B cell (primary cell): ENCODE measurements at regions not wholly inside any gene's neighbourhood (a gene's known extent, or its start where the extent isn't known, plus 50 kb on each side); places are given as distances from the start of the nearest gene placed in this dataset.

Experiments used
- ATAC-seq: fragments of 200-7000 bp; cut with Tn5 transposase; one replicate; pipeline ENCODE4 v1.10.0; 2021; ENCODE audit warnings: low read depth, mild to moderate bottlenecking, moderate number of reproducible peaks, moderate library complexity
- CTCF ChIA-PET: fragments of 350-600 bp; sonication (Branson Sonifier 250); formaldehyde crosslinking; loops from one replicate; lab custom pipeline; 2021; ENCODE audit warnings: antibody characterized with exemption, inconsistent platforms; lab: Charles Lee
- POLR2A ChIA-PET: fragments of 350-600 bp; sonication (Branson Sonifier 250); formaldehyde crosslinking; loops from one replicate; lab custom pipeline; 2021; ENCODE audit warnings: antibody characterized with exemption; lab: Charles Lee
- DNase-seq: peaks from one replicate; pipeline ENCODE4 v3.0.0; 2013
- H2AFZ ChIP-seq: 2 replicates; pipeline ENCODE4 v1.6.1; 2012; ENCODE audit warnings: mild to moderate bottlenecking, low read depth, low read length; ENCODE audit not compliant: insufficient read depth, poor library complexity, severe bottlenecking
- H3K27ac ChIP-seq, 2 donors: 1 replicate in 1 of 2; 2 replicates in 1 of 2; pipeline ENCODE4 v1.5.1; 2012 to 2013; ENCODE audit warnings: low read length in 2 of 2, mild to moderate bottlenecking in 2 of 2, moderate library complexity in 1 of 2
- H3K27me3 ChIP-seq, 4 experiments: fragments of 200-600 bp in 1 of 4; sonication (generic) in 1 of 4; replicated peaks in 1 of 4; 1 replicate in 2 of 4; 2 replicates in 2 of 4; pipeline versions ENCODE4 v1.6.1 to v1.7.0; 2013 to 2016; ENCODE audit warnings: low read length in 3 of 4, mild to moderate bottlenecking in 2 of 4, mixed read lengths in 1 of 4, moderate library complexity in 1 of 4; ENCODE audit not compliant: insufficient read depth in 4 of 4, control insufficient read depth in 3 of 4; ENCODE audit errors: control extremely low read depth in 1 of 4
- H3K36me3 ChIP-seq, 2 experiments: replicated peaks in 1 of 2; 1 replicate in 1 of 2; 2 replicates in 1 of 2; pipeline versions ENCODE4 v1.6.1 to v1.7.1; 2013; ENCODE audit warnings: low read length in 1 of 2; ENCODE audit not compliant: insufficient read depth in 2 of 2, control insufficient read depth in 1 of 2; ENCODE audit errors: control extremely low read depth in 1 of 2, extremely low read depth in 1 of 2
- H3K4me1 ChIP-seq, 2 donors: fragments of 200-600 bp in 1 of 2; sonication (generic) in 1 of 2; 1 replicate in 1 of 2; 2 replicates in 1 of 2; pipeline versions ENCODE4 v1.5.1 to v1.6.1; 2013 to 2017; ENCODE audit warnings: low read length in 2 of 2; ENCODE audit not compliant: control insufficient read depth in 2 of 2, insufficient read depth in 2 of 2
- H3K4me2 ChIP-seq: replicated peaks from 2 replicates; pipeline ENCODE3; 2012; ENCODE audit warnings: mild to moderate bottlenecking, low read depth, low read length; ENCODE audit not compliant: poor library complexity, severe bottlenecking
- H3K4me3 ChIP-seq, 5 experiments: fragments of 200-600 bp in 1 of 5; sonication (generic) in 1 of 5; 1 replicate in 3 of 5; 2 replicates in 2 of 5; pipeline versions ENCODE4 v1.5.1 to v1.7.0; 2011 to 2016; ENCODE audit warnings: low read length in 4 of 5, mild to moderate bottlenecking in 4 of 5, low read depth in 2 of 5, control low read depth in 1 of 5, moderate library complexity in 1 of 5; ENCODE audit not compliant: insufficient read depth in 1 of 5; ENCODE audit errors: control extremely low read depth in 1 of 5, extremely low read depth in 1 of 5
- H3K79me2 ChIP-seq: fragments of 200-600 bp; sonication (generic); one replicate; pipeline ENCODE4 v1.6.0; 2016; ENCODE audit warnings: low read length; ENCODE audit not compliant: control insufficient read depth, insufficient read depth
- H3K9ac ChIP-seq: fragments of 200-600 bp; sonication (generic); 2 replicates; pipeline ENCODE4 v1.6.1; 2017; ENCODE audit warnings: mild to moderate bottlenecking, low read length, moderate library complexity
- H3K9me3 ChIP-seq, 3 donors: one replicate each; pipeline versions ENCODE4 v1.6.1 to v1.7.1; 2013; ENCODE audit warnings: low read length in 2 of 3; ENCODE audit not compliant: control insufficient read depth in 2 of 3, insufficient read depth in 1 of 3; ENCODE audit errors: control extremely low read depth in 1 of 3
- H4K20me1 ChIP-seq: 2 replicates; pipeline ENCODE4 v1.6.0; 2012; ENCODE audit warnings: mild to moderate bottlenecking, low read length; ENCODE audit not compliant: insufficient read depth, control insufficient read depth, poor library complexity, severe bottlenecking
- H3K27ac Mint-ChIP-seq: one replicate; pipeline ENCODE4 v1.8.0; 2021; ENCODE audit warnings: mixed read lengths
- H3K27me3 Mint-ChIP-seq: one replicate; pipeline ENCODE4 v1.8.0; 2021; ENCODE audit warnings: mixed read lengths
- H3K4me1 Mint-ChIP-seq: one replicate; pipeline ENCODE4 v1.8.0; 2021; ENCODE audit warnings: mixed read lengths
- H3K4me3 Mint-ChIP-seq: one replicate; pipeline ENCODE4 v1.8.0; 2021; ENCODE audit warnings: mixed read lengths
- H3K9me3 Mint-ChIP-seq: one replicate; pipeline ENCODE4 v1.8.0; 2022; ENCODE audit warnings: mixed read lengths; ENCODE audit not compliant: insufficient read depth
- CTCF ChIP-seq: fragments of 200-600 bp; IDR thresholded peaks from one replicate; pipeline ENCODE4 v1.8.0; 2022; ENCODE audit warnings: antibody characterized with exemption, mild to moderate bottlenecking
- EZH2 ChIP-seq: IDR thresholded peaks from 2 replicates; pipeline ENCODE4 v1.6.1; 2012; ENCODE audit warnings: borderline replicate concordance, low read depth, mild to moderate bottlenecking, moderate library complexity, low read length; ENCODE audit not compliant: insufficient read depth, poor library complexity, severe bottlenecking
- WGBS: methylation state at CpG from one replicate; pipeline ENCODE4 v1.1.5; 2013; ENCODE audit warnings: missing lambda C conversion rate; ENCODE audit not compliant: insufficient coverage; 5-methylcytosine and 5-hydroxymethylcytosine counted together
- intact Hi-C: fragments of 100-400 bp; cut with micrococcal nuclease; formaldehyde crosslinking; loops from one replicate; pipeline ENCODE4 v1.10.0; 2022

DNA sequence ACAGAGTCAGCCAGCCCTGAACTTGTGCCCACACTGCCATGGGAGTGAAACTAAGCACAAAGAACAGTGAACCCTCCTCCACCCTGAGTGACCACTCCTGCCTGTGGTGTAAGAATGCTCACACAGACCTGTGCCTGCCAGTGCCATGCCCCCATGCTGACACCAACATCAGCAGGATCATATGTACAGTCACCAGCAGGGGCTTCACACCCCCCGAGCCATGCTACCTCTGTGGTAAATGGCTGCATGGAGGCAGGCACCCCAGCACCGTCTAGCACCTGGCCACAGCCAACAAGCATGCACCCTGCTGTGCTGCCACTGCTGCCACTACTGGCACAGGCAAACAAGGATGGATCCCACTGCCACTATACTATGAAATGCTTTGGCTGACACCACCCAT is 344.4 kb upstream of the CCDC196 start:
- no peak overlapping the region for H3K27ac ChIP-seq
- H3K4me1 Mint-ChIP-seq, result peaks cover 4% of the 10 kb centered on the region
- no peak overlapping the region for H3K4me2 ChIP-seq

More for the DNA sequence above, 344.4 kb upstream of the CCDC196 start:
- H3K4me3 Mint-ChIP-seq, result no peak overlapping the region
- 91% methylated on average over 2 of the region's 2 CpGs for WGBS
- TF ChIP-seq EZH2 (no peak), CTCF (no peak)
- POLR2A ChIA-PET, result no interaction called here
- Histone ChIP-seq H3K27me3 (peaks cover 0 to 5% (median 0%) of the 10 kb centered on the region in 4 experiments), H3K36me3 (no peaks in the 10 kb centered on the region), H4K20me1 (no peaks in the 10 kb centered on the region), H3K9ac (no peak overlapping the region), H3K9me3 (peaks cover 0 to 7% (median 0%) of the 10 kb centered on the region in 3 donors), H3K4me3 (no peak overlapping the region), H2AFZ (no peak overlapping the region), H3K79me2 (no peaks in the 10 kb centered on the region), H3K4me1 (peaks cover 15 to 19% of the 10 kb centered on the region in 2 donors)
- H3K9me3 Mint-ChIP-seq, result no peaks in the 10 kb centered on the region
- intact Hi-C loops, result no loop called here
- peaks cover 28% of the 10 kb centered on the region for H3K27me3 Mint-ChIP-seq
- CTCF ChIA-PET, result no interaction called here
- H3K27ac Mint-ChIP-seq, result no peak overlapping the region
- no peak for ATAC-seq
- no peak for DNase-seq
